GM21367 (cell line): ENCODE measurements at regions not wholly inside any gene's neighbourhood (a gene's known extent, or its start where the extent isn't known, plus 50 kb on each side); places are given as distances from the start of the nearest gene placed in this dataset.

ENCODE experiments used
- ATAC-seq: cut with Tn5 transposase; IDR thresholded peaks from one replicate; pipeline ENCODE4 v1.9.1; 2021; ENCODE audit not compliant: unreplicated experiment

- ATAC-seq: no peak
Measured at GRCh38 chr4:138028923-138029322, 213.2 kb downstream of the SLC7A11 start.

GRCh38 chr4:138021139-138021830 is 220.9 kb downstream of the SLC7A11 start:
- no peak for ATAC-seq

GRCh38 chr4:138014590-138015288 is 227.4 kb downstream of the SLC7A11 start:
- no peak for ATAC-seq

GRCh38 chr4:138013625-138014024 is 228.5 kb downstream of the SLC7A11 start:
- no peak for ATAC-seq

GRCh38 chr4:138010639-138011038 is 231.5 kb downstream of the SLC7A11 start:
- ATAC-seq: peak; percentile 57

GRCh38 chr4:138007572-138007971 is 234.6 kb downstream of the SLC7A11 start:
- ATAC-seq: no peak

GRCh38 chr4:138005486-138005885 is 236.7 kb downstream of the SLC7A11 start:
- no peak for ATAC-seq

- ATAC-seq: peak; percentile 97
Measured at GRCh38 chr4:138003248-138003647, 238.9 kb downstream of the SLC7A11 start.

- no peak for ATAC-seq
Measured at GRCh38 chr4:137998666-137999429, 243.3 kb downstream of the SLC7A11 start.

GRCh38 chr4:137997496-137997895 is 244.7 kb downstream of the SLC7A11 start:
- ATAC-seq: no peak

- no peak for ATAC-seq
Measured at GRCh38 chr4:137994853-137995252, 247.3 kb downstream of the SLC7A11 start.

GRCh38 chr4:137993232-137993631 is 248.9 kb downstream of the SLC7A11 start:
- no peak for ATAC-seq

GRCh38 chr4:137981277-137981676 is 260.9 kb downstream of the SLC7A11 start:
- no peak for ATAC-seq

GRCh38 chr4:137980641-137981040 is 261.5 kb downstream of the SLC7A11 start:
- ATAC-seq: no peak

- no peak for ATAC-seq
Measured at GRCh38 chr4:137979938-137980337, 262.2 kb downstream of the SLC7A11 start.

GRCh38 chr4:137968956-137969678 is 273.0 kb downstream of the SLC7A11 start:
- no peak for ATAC-seq

GRCh38 chr4:137967480-137968190 is 274.5 kb downstream of the SLC7A11 start:
- no peak for ATAC-seq

- no peak for ATAC-seq
Measured at GRCh38 chr4:137966504-137966903, 275.6 kb downstream of the SLC7A11 start.

GRCh38 chr4:137961051-137961438 is 281.1 kb downstream of the SLC7A11 start:
- no peak for ATAC-seq

GRCh38 chr4:137960371-137961050 is 281.6 kb downstream of the SLC7A11 start:
- ATAC-seq: no peak
